ENCODE measurements at regions not wholly inside any gene's neighbourhood (a gene's known extent, or its start where the extent isn't known, plus 50 kb on each side); places are given as distances from the start of the nearest gene placed in this dataset.

- DNase-seq = no peak
Observed at GRCh38 chr14:104356020-104356737, 217.8 kb downstream of the KIF26A start.

DNA sequence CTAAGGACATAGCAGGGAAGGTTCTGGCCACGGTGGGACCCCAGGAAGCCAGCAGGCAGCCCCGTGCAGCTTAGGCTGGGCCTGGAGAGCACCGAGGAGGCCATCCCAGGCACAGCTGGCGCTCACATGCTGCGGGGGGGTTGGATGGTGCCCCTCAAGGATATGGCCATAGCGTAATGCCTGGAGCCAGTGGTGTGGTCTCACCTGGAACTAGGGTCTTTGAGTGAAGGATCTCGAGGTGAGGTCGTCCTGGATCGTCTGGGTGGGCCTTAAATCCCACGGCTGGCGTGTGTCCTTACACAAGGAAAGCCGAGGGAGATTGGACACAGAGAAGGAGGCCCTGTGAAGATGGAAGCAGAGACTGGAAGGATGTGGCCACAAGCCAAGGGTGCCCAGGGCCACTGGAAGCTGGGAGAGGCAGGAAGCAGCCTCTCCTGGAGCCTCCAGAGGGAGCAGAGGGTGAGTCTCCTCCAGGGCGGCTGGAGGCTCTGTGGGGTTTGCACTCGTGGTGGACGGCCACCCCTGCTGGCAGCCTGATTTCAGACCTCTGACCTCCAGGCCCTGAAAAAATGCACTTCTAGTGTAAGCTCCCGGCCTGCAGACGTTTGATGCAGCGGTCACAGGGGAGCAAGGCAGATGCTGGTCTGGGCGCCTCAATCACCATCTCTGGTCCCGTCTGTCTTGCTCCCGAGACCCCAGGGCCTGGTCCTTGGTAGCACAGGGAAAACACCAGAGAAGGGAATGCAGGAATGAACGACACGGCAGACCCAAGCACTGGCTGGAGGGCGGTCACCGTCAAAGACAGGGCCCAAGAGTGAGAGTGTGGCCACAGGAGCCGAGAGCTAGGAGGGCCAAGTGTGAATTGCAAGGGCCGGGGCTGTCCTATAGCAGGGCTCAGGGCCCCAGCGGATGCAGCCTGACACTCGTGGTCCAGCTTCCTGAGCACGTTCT is 218.6 kb downstream of the KIF26A start:
- DNase-seq = no peak

DNA sequence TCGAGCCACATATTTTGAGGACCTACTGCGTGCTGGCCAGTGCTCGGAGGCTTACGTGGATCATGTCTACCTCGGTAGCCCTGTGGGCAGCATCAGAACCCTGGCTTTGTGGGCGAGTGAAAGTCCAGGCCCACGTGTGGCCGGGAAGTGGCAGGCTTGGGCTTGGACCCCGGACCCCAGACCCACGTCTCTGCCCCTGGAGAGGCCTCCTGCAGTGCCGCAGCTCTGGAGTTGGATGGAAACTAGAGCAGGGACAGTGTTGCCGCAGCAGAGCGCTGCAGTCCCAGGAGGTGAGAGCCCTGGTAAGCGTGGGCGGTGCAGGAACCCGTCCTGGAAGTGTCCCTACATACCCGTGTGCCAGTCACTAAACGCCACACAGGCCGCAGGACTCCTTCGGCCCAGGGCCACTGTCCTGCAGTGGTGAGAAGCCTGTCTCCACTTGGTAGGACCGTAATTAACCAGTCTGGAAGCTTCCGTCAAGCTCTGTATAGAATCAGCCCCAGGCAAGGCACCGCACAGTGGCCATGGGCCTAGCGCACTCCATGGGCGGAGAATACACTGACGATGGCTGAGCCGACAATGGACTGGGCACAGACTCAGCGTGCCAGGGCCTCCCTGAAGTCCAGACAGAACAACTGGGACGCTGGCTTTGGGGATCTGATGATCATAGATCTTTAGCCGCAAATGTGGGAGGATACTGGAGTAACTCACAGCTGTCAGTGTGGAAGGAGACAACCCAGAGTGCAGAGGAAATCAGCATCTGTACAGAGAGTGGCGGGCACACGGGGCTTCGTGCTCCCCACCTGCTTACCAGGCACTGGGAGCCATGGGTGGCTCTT is 219.5 kb downstream of the KIF26A start:
- no peak for DNase-seq

DNA sequence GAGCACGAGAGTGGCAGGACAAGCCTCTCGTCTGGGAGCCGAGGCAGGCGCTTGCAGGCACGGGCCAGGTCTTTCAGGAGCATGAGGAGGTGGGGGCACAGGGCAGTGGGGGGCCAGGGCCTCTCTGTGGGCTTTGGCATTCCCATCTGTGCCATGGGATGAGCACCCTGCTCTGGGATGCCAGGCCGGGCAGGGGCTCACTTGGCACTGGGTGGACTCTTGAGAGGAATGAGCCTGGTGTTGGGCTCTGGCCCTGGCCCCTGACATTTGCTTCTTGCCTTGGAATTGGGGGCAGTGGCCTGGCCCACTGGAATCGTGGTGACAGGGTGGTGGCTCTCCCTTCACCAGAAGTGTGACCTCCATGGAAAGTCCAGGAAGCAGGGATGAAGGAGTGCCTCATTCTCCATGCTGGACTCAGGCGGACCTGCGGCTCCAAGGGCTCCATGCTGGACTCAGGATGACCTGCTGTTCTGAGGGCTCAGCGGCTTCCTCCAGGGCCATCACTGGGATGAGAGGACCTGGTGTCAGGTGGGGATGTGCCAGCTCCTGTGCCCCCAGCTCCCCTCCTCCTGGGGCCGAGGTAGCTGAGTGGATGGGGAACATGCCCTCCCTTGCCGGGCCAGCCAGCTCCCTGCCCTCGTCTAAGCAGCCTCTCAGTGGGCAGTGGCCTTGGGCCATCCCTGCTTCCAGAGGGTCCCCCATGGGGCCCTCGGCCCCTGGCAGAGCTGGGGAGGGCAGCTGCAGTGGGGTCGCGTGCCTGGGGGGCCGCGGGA is 220.3 kb downstream of the KIF26A start:
- no peak for DNase-seq

- DNase-seq = no peak
Observed at GRCh38 chr14:104359301-104359968, 220.1 kb upstream of the C14orf180 start.

GRCh38 chr14:104359969-104360442 is 219.6 kb upstream of the C14orf180 start:
- no peak for DNase-seq

DNA sequence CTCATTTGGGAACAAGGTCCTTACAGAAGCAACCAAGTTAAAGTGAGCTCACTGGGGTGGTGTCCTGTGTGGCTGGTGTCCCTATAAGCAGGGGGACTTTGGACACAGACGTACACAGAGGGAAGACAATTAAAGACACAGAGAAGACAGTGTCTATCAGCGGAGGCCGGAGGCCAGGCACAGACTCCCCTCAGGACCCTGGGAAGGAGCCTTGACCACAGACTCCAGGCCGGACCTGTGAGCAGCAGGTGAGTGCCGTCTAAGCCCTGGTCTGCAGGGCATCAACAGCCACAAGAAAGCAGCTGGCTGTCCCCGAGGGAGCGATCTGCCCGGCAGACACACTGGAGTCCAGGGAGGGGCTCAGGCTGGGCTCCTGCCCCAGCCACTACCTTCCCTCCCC is 219.1 kb upstream of the C14orf180 start:
- DNase-seq = no peak

GRCh38 chr14:104361101-104361591 is 218.4 kb upstream of the C14orf180 start:
- no peak for DNase-seq

- DNase-seq = no peak
Observed at GRCh38 chr14:104361921-104362681, 217.5 kb upstream of the C14orf180 start.

DNA sequence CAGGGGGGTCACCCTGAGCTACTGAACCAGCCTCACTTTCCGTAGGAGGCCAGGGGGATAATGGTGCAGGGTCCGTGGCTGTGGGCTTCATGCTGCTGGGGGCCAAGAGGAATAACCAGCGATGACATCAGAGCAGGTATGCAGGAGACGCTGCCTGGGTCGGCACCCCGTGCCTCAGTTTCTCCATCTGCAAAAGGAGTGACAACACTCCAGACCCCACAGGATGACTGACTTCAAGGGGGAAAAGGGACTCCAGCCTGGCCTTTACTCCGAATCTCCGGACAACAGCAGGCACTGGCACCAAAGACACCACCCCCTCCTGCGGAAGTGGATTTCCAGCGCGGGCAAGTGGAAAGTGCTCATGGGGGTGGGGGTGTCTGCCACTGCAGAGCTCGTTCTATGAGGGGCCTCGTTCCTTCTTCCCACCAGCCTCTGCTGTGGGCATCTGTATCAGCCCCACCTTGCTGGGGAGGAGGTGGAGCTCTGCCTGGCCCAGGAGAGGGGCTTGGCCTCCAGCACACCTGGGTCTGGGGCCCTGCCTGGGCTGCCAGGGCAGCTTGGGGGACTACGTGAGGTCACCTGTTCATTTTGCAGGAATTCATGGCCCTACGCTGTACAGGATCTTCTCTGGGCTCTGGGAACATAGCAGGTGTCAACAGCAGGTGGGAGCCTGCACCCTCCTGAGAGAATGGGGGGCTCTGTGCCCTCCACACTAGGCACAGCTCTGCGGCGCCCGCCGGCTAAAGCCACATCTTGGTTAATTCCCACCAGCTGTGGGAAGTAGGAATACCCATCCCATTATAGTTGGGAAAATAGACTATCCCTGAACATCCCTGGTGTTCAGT is 216.6 kb upstream of the C14orf180 start:
- no peak for DNase-seq

GRCh38 chr14:104363891-104364760 is 215.4 kb upstream of the C14orf180 start:
- no peak for DNase-seq

- DNase-seq = no peak
Observed at GRCh38 chr14:104364830-104365229, 214.7 kb upstream of the C14orf180 start.

DNA sequence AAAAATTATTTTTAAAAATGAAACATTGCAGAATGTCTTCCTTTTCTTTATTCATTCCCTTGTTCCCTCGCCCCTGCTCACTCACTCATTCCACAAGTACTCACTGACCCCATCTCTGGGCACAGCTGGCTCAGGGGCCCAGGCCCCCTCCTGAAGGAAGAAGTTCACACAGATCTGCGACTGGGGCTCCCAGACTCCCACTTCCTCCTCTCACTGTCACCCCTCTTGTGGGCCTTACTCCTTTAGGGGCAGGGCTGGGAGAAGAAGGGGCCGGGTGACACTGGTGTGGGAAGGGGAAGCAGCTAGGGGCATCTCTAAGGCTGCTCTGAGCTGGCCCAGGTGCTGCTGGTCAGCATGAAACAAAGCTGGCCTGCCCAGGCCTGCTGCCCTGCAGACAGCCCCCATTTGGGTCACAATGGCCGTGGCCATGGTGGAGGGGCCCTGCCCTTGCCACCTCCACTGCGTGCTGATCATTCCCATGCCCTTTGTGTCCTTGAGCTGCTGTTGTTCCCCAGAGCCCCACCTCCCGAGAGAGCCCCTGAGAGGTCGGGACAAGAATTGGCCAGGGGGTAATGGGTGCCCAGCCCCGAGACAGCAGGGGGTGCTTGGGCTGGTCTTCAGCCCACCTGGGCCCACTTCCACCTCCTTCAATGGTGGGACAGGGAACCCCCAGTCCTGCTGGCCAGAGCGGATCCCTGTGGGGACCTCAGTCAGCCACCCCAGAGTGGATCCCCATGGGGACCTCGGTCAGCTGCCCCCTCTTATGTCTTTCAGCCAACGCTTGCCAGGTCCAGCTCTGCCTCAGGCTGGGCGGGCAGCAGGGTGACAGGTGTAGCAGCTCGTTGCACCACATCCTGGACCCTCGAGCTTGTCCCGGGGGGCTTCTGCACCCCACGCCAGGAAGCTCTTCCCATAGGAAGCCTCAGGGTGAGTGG is 212.4 kb upstream of the C14orf180 start:
- no peak for DNase-seq

DNA sequence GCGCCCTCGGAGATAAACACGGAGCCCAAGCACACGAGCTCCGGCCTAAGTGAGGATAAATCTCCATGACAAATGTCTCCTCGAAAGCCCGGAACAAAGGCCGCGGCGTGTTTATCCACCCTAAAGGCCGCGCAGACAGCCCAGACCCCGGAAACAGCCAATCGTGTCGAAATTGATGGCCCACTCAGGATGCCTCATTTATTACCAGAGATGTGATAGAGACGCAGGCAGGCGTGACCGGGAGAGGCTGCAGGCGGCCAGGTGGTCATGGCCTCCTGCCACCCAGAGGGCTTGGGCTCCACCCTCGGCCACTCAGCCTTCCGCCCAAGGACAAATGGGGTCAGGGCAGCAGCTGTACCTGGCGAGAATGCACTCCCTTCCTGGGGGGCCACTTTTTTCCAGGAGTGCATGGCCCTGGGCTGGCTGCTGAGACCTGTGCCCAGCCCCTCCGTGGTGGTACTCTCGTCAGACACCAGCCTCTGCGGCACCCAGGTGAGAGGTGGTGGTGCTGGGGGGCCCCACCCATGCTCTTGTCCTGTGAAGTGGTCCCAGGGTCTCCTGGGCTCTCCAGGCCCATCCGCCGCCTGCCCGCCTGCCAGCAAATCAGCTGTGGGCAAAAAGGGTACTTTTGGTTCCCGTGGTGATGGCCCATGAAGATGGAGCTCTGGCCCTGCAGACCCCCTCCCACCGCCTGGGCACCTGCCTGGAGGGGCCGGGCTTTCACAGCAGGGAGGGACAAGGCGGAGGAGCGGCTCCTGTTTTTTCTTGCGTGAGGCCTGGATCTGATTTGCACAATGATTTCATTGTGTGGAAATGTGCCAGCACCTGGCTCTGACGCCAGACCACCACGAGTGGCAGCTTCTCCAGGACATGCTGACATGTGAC is 211.5 kb upstream of the C14orf180 start:
- no peak for DNase-seq

GRCh38 chr14:104368751-104369100 is 210.8 kb upstream of the C14orf180 start:
- DNase-seq = no peak

Data from muscle of arm (tissue), 1 donor.